Left ventricle myocardium inferior (tissue), 1 donor: ENCODE measurements at regions not wholly inside any gene's neighbourhood (a gene's known extent, or its start where the extent isn't known, plus 50 kb on each side); places are given as distances from the start of the nearest gene placed in this dataset.

Source experiments
- DNase-seq: peaks from one replicate; pipeline ENCODE4 v3.0.0-alpha.2; 2020
- H3K27ac ChIP-seq: fragments of 200-600 bp; replicated peaks from 2 replicates; pipeline ENCODE4 v1.8.0; 2021
- H3K27me3 ChIP-seq: fragments of 200-600 bp; 2 replicates; pipeline ENCODE4 v1.8.0; 2021; ENCODE audit warnings: low read depth
- H3K36me3 ChIP-seq: fragments of 200-600 bp; 2 replicates; pipeline ENCODE4 v1.8.0; 2021
- H3K4me1 ChIP-seq: fragments of 200-600 bp; 2 replicates; pipeline ENCODE4 v1.8.0; 2021
- H3K4me3 ChIP-seq: fragments of 200-600 bp; 2 replicates; pipeline ENCODE4 v1.8.0; 2021; ENCODE audit warnings: mild to moderate bottlenecking, moderate library complexity
- H3K9me3 ChIP-seq: fragments of 200-600 bp; replicated peaks from 2 replicates; pipeline ENCODE4 v1.8.0; 2021
- intact Hi-C: fragments of 100-400 bp; cut with micrococcal nuclease; formaldehyde crosslinking; loops from one replicate; pipeline ENCODE4 v1.11.0; 2022
- TF ChIP-seq, protein P1 (sequence below): fragments of 200-600 bp; IDR thresholded peaks from 2 replicates; pipeline ENCODE4 v1.8.0; 2021; ENCODE audit warnings: antibody characterized with exemption, mild to moderate bottlenecking, borderline replicate concordance
- donor health status: DM: no; HTN: yes; CAD: no; lungs with severe emphysema.

DNA sequence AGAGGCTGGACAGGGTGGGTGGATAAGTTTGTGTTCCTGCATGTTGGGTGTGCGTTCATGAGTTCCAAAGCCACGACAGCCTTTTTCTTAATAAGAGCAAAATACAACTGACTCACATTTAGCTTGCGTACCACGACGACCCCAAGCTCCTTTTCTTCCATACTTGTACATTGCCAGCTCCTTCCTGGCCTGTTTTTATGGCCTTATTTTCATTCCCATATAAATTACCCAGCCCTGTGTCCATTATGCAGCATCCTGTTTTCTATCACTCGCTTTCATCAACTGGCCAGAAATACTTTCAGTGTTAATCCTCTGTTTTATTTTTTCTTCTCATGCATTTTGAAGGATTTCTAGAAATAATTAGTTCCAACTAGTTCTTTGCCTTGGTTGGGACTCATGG lies 499.1 kb downstream of the FOXO1 start:
- TF ChIP-seq, protein P1, sequence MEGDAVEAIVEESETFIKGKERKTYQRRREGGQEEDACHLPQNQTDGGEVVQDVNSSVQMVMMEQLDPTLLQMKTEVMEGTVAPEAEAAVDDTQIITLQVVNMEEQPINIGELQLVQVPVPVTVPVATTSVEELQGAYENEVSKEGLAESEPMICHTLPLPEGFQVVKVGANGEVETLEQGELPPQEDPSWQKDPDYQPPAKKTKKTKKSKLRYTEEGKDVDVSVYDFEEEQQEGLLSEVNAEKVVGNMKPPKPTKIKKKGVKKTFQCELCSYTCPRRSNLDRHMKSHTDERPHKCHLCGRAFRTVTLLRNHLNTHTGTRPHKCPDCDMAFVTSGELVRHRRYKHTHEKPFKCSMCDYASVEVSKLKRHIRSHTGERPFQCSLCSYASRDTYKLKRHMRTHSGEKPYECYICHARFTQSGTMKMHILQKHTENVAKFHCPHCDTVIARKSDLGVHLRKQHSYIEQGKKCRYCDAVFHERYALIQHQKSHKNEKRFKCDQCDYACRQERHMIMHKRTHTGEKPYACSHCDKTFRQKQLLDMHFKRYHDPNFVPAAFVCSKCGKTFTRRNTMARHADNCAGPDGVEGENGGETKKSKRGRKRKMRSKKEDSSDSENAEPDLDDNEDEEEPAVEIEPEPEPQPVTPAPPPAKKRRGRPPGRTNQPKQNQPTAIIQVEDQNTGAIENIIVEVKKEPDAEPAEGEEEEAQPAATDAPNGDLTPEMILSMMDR, result no peak
- H3K4me1 ChIP-seq, result peaks cover 16% of the 10 kb centered on the region
- DNase-seq, result no peak

DNA sequence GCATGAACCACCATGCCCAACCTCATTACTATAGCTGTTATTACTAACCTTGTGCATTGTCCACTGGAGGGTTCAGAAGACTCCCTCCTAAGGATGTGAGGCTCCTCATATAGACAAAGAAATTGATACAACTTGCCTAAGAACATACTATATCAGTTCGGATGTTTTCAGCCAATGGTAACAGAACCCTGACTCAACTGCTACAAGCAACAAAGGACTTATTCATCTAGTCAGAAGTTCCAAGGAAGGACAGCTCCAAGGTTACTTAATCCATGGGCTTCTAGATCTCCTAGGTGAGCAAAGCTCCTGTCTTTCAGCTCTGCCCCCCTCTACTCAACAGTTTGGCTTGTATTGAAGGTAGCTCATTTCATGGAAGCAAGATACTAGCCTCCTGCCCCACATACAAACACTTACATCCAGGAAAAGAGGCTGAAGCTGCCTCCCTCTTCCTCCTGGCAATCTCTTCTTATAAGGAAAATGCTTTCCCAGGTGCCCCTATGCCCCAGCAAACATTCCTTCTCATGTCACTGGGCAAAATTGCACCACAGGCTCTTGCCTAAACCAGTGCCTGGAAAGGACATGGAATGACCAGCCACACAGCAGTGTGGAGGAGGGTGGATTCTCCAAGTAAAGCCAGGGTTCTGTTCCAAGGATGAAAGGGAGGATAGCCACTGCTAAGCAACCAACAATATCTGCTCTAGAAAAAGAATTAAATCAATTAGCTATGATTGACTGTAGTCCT lies 497.8 kb downstream of the FOXO1 start:
- H3K27ac ChIP-seq, result no peak overlapping the region
- intact Hi-C loops, result no loop called here
- H3K36me3 ChIP-seq, result no peaks in the 10 kb centered on the region
- H3K9me3 ChIP-seq, result no peaks in the 10 kb centered on the region
- peaks cover 9% of the 10 kb centered on the region for H3K27me3 ChIP-seq
- H3K4me1 ChIP-seq, result peaks cover 24% of the 10 kb centered on the region
- TF ChIP-seq, protein P1, result no peak
- no peak overlapping the region for H3K4me3 ChIP-seq
- DNase-seq, result no peak

More for the DNA sequence above, 499.1 kb downstream of the FOXO1 start:
- H3K4me3 ChIP-seq, result no peak overlapping the region
- no peaks in the 10 kb centered on the region for H3K36me3 ChIP-seq
- no peak overlapping the region for H3K27ac ChIP-seq
- intact Hi-C loops, result no loop called here
- H3K27me3 ChIP-seq, result peaks cover 2% of the 10 kb centered on the region
- H3K9me3 ChIP-seq, result no peaks in the 10 kb centered on the region

DNA sequence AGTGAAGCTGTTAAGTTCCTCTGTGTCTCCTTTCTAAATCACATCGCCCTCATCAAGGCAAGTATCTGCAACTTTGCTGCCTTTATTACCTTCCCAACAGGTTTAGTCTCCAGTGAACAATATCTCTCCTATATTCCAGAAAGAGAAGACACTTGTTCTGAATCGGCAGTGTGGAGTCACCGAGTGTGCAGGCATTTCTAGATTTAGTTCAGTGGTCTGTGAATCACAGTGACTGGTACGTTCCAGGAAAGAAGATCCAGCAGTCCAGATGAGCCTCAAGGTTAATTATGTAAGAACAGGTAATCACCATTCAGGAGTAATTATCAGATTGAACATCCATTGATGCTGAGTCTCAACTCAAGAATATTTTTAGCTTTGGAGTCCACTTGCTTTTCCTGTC lies 497.0 kb downstream of the FOXO1 start:
- DNase-seq, result no peak
- intact Hi-C loops, result no loop called here
- no peak overlapping the region for H3K27ac ChIP-seq

DNA sequence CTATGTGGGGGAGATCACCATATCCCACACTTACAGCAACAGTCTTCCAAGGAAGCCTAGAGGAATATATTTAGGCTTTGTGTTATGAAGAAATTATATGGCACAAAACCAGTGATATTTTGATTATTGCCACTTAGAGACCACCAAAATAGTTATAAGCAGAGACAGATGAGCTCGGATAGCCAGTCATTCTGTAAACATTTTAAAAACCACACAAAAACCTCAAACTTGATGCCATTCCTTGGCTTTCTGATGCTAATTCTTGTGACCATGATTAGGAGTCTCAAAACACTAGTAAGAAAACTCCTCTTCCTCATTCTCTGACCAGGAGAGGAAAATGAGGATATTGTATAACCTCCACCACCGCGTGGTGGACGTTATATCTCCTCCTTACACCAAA lies 496.4 kb downstream of the FOXO1 start:
- no peak for DNase-seq
- intact Hi-C loops, result no loop called here
- Histone ChIP-seq H3K27ac (no peak overlapping the region), H3K4me3 (no peak overlapping the region), H3K4me1 (peaks cover 20% of the 10 kb centered on the region), H3K27me3 (peaks cover 9% of the 10 kb centered on the region), H3K9me3 (no peaks in the 10 kb centered on the region), H3K36me3 (no peaks in the 10 kb centered on the region)
- TF ChIP-seq, protein P1, result no peak

More for the DNA sequence above, 497.0 kb downstream of the FOXO1 start:
- H3K9me3 ChIP-seq, result no peaks in the 10 kb centered on the region
- no peaks in the 10 kb centered on the region for H3K36me3 ChIP-seq
- peaks cover 20% of the 10 kb centered on the region for H3K4me1 ChIP-seq
- peaks cover 9% of the 10 kb centered on the region for H3K27me3 ChIP-seq
- TF ChIP-seq, protein P1, result no peak
- no peak overlapping the region for H3K4me3 ChIP-seq

DNA sequence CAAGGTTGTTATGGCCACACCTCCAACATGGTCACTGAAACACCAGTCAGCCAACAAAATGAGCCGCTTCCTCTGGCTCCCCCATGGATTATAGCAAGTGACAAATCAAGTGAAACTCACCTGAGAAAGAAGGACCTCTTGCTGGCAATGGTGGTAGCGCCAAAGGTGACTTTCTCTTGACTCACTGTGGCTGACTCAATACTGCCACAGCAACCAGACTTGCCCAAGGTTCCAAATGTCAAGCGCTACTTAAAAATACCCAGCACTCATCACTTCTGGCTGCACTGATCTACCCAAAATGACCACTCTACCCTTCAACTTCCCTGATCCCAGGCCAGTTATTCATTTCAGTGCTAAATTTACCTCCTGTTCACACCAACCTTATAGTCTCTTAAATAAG lies 495.5 kb downstream of the FOXO1 start:
- peaks cover 9% of the 10 kb centered on the region for H3K27me3 ChIP-seq
- peaks cover 20% of the 10 kb centered on the region for H3K4me1 ChIP-seq
- no peak for DNase-seq
- no peak overlapping the region for H3K4me3 ChIP-seq
- no peaks in the 10 kb centered on the region for H3K36me3 ChIP-seq
- intact Hi-C loops, result no loop called here
- no peak overlapping the region for H3K27ac ChIP-seq
- TF ChIP-seq, protein P1, result no peak
- no peaks in the 10 kb centered on the region for H3K9me3 ChIP-seq
